Activated gamma-delta T cell treated with anti-CD3 and anti-CD28 coated beads, Interleukin-2, amount 50 U/mL, for 16 hours (primary cell): ENCODE measurements at regions not wholly inside any gene's neighbourhood (a gene's known extent, or its start where the extent isn't known, plus 50 kb on each side); places are given as distances from the start of the nearest gene placed in this dataset.

Experiments
- DNase-seq: peaks from one replicate; pipeline ENCODE4 v3.0.0-alpha.2; 2020; ENCODE audit warnings: low read depth

GRCh38 chr20:61002090-61002489 is 250.0 kb upstream of the CDH4 start:
- DNase-seq: no peak

GRCh38 chr20:61014491-61014890 is 237.6 kb upstream of the CDH4 start:
- DNase-seq: no peak

GRCh38 chr20:61015602-61016001 is 236.5 kb upstream of the CDH4 start:
- no peak for DNase-seq

- DNase-seq: no peak
Observed at GRCh38 chr20:61019322-61019721, 232.7 kb upstream of the CDH4 start.

GRCh38 chr20:61023612-61024011 is 228.4 kb upstream of the CDH4 start:
- no peak for DNase-seq

- DNase-seq: no peak
Observed at GRCh38 chr20:61024390-61024789, 227.7 kb upstream of the CDH4 start.

- DNase-seq: no peak
Observed at GRCh38 chr20:61025536-61025935, 226.5 kb upstream of the CDH4 start.

GRCh38 chr20:61026173-61026572 is 225.9 kb upstream of the CDH4 start:
- no peak for DNase-seq

- no peak for DNase-seq
Observed at GRCh38 chr20:61026731-61027130, 225.3 kb upstream of the CDH4 start.

- no peak for DNase-seq
Observed at GRCh38 chr20:61027218-61027617, 224.8 kb upstream of the CDH4 start.

GRCh38 chr20:61030130-61030529 is 221.9 kb upstream of the CDH4 start:
- DNase-seq: no peak

- no peak for DNase-seq
Observed at GRCh38 chr20:61031101-61031830, 220.8 kb upstream of the CDH4 start.

GRCh38 chr20:61037498-61037897 is 214.6 kb upstream of the CDH4 start:
- DNase-seq: no peak

- DNase-seq: no peak
Observed at GRCh38 chr20:61041481-61041880, 210.6 kb upstream of the CDH4 start.

GRCh38 chr20:61042506-61043385 is 209.3 kb upstream of the CDH4 start:
- no peak for DNase-seq

GRCh38 chr20:61043681-61044080 is 208.4 kb upstream of the CDH4 start:
- DNase-seq: no peak

GRCh38 chr20:61044499-61044898 is 207.6 kb upstream of the CDH4 start:
- no peak for DNase-seq

GRCh38 chr20:61045091-61045490 is 207.0 kb upstream of the CDH4 start:
- no peak for DNase-seq

- no peak for DNase-seq
Observed at GRCh38 chr20:61045876-61046585, 206.0 kb upstream of the CDH4 start.

GRCh38 chr20:61046721-61047351 is 205.2 kb upstream of the CDH4 start:
- no peak for DNase-seq

GRCh38 chr20:61047515-61047914 is 204.5 kb upstream of the CDH4 start:
- DNase-seq: no peak

GRCh38 chr20:61048302-61048701 is 203.8 kb upstream of the CDH4 start:
- no peak for DNase-seq
